DND-41 (cell line): ENCODE measurements at regions not wholly inside any gene's neighbourhood (a gene's known extent, or its start where the extent isn't known, plus 50 kb on each side); places are given as distances from the start of the nearest gene placed in this dataset.

Source experiments
- ATAC-seq: fragments of 200-7000 bp; cut with Tn5 transposase; 3 replicates; pipeline ENCODE4 v1.9.1; 2021; ENCODE audit warnings: low read depth; ENCODE audit not compliant: insufficient read depth
- DNase-seq: peaks from one replicate; pipeline ENCODE4 v3.0.0-alpha.2; 2020
- H2AFZ ChIP-seq: 2 replicates; pipeline ENCODE4 v1.6.0; 2012; ENCODE audit warnings: low read depth, low read length
- H3K27ac ChIP-seq: 2 replicates; pipeline ENCODE4 v1.5.1; 2012; ENCODE audit warnings: low read length, inconsistent platforms
- H3K27me3 ChIP-seq: fragments of 200-600 bp; sonication (generic); 2 replicates; pipeline ENCODE4 v1.6.0; 2012; ENCODE audit warnings: low read length, mild to moderate bottlenecking, inconsistent platforms; ENCODE audit not compliant: insufficient read depth, poor library complexity
- H3K36me3 ChIP-seq: 2 replicates; pipeline ENCODE4 v1.5.1; 2012; ENCODE audit warnings: low read length, inconsistent platforms; ENCODE audit not compliant: insufficient read depth
- H3K4me1 ChIP-seq: 2 replicates; pipeline ENCODE4 v1.5.1; 2012; ENCODE audit warnings: mild to moderate bottlenecking, low read length; ENCODE audit not compliant: insufficient read depth
- H3K4me2 ChIP-seq: 2 replicates; pipeline ENCODE4 v1.6.0; 2012; ENCODE audit warnings: mild to moderate bottlenecking, moderate library complexity, low read length, inconsistent platforms; ENCODE audit not compliant: insufficient read depth
- H3K4me3 ChIP-seq, 2 experiments: fragments of 200-600 bp in 1 of 2; shearing (Covaris generic) in 1 of 2; 2 replicates each; pipeline ENCODE4 v1.5.1; 2012 to 2016; ENCODE audit warnings: inconsistent platforms in 2 of 2, low read length in 2 of 2, mild to moderate bottlenecking in 2 of 2, low read depth in 1 of 2, moderate library complexity in 1 of 2
- H3K79me2 ChIP-seq: 2 replicates; pipeline ENCODE4 v1.6.0; 2012; ENCODE audit warnings: low read length, inconsistent platforms; ENCODE audit not compliant: insufficient read depth
- H3K9ac ChIP-seq: 2 replicates; pipeline ENCODE4 v1.6.0; 2012; ENCODE audit warnings: low read depth, mild to moderate bottlenecking, inconsistent platforms, low read length, moderate library complexity
- H3K9me3 ChIP-seq: 2 replicates; pipeline ENCODE4 v1.5.1; 2012; ENCODE audit warnings: low read length, moderate library complexity, mild to moderate bottlenecking, inconsistent platforms; ENCODE audit not compliant: insufficient read depth, severe bottlenecking
- H4K20me1 ChIP-seq: 2 replicates; pipeline ENCODE4 v1.6.0; 2012; ENCODE audit warnings: low read length; ENCODE audit not compliant: insufficient read depth
- CTCF ChIP-seq: IDR thresholded peaks from 2 replicates; pipeline ENCODE4 v1.5.1; 2012; ENCODE audit warnings: borderline replicate concordance, low read length, moderate library complexity, mild to moderate bottlenecking; ENCODE audit not compliant: poor library complexity, severe bottlenecking; ENCODE audit errors: extremely low read depth
- EZH2 ChIP-seq: IDR thresholded peaks from 3 replicates; pipeline ENCODE4 v1.6.1; 2012; ENCODE audit warnings: borderline replicate concordance, low read depth, mild to moderate bottlenecking, moderate library complexity, low read length, inconsistent platforms; ENCODE audit not compliant: severe bottlenecking

- H3K27ac ChIP-seq, result no peak overlapping the region
- no peak overlapping the region for H2AFZ ChIP-seq
- DNase-seq (no peak), ATAC-seq (no peak)
- no peaks in the 10 kb centered on the region for H3K4me1 ChIP-seq
- H3K9me3 ChIP-seq, result no peaks in the 10 kb centered on the region
- H3K36me3 ChIP-seq, result no peaks in the 10 kb centered on the region
- no peak overlapping the region for H3K9ac ChIP-seq
- no peak overlapping the region for H3K4me2 ChIP-seq
- TF ChIP-seq CTCF (no peak), EZH2 (no peak)
- H3K79me2 ChIP-seq, result no peaks in the 10 kb centered on the region
- H3K4me3 ChIP-seq, result no peak overlapping the region
- H4K20me1 ChIP-seq, result no peaks in the 10 kb centered on the region
- no peaks in the 10 kb centered on the region for H3K27me3 ChIP-seq
Observed at GRCh38 chr12:87302126-87302745, 727.0 kb downstream of the C12orf50 start.

- Histone ChIP-seq H4K20me1 (no peaks in the 10 kb centered on the region), H3K9ac (no peak overlapping the region), H3K4me1 (no peaks in the 10 kb centered on the region), H3K9me3 (no peaks in the 10 kb centered on the region), H3K36me3 (no peaks in the 10 kb centered on the region), H3K27ac (no peak overlapping the region), H3K27me3 (no peaks in the 10 kb centered on the region), H3K4me2 (no peak overlapping the region), H3K4me3 (no peak overlapping the region), H2AFZ (no peak overlapping the region), H3K79me2 (no peaks in the 10 kb centered on the region)
- TF ChIP-seq CTCF (no peak), EZH2 (no peak)
- ATAC-seq, result no peak
- DNase-seq, result no peak
Observed at GRCh38 chr12:87290505-87290904, 738.7 kb downstream of the C12orf50 start.

- Histone ChIP-seq H3K79me2 (no peaks in the 10 kb centered on the region), H3K27me3 (no peaks in the 10 kb centered on the region), H3K9me3 (no peaks in the 10 kb centered on the region), H3K9ac (no peak overlapping the region), H3K36me3 (no peaks in the 10 kb centered on the region), H3K4me3 (no peak overlapping the region), H2AFZ (no peak overlapping the region), H3K27ac (no peak overlapping the region), H3K4me1 (no peaks in the 10 kb centered on the region), H3K4me2 (no peak overlapping the region), H4K20me1 (no peaks in the 10 kb centered on the region)
- TF ChIP-seq CTCF (no peak), EZH2 (no peak)
- no peak for DNase-seq
- ATAC-seq, result no peak
Observed at GRCh38 chr12:87283886-87284285, 745.3 kb downstream of the C12orf50 start.
